Endothelial cell of umbilical vein (primary cell): ENCODE measurements at regions not wholly inside any gene's neighbourhood (a gene's known extent, or its start where the extent isn't known, plus 50 kb on each side); places are given as distances from the start of the nearest gene placed in this dataset.

ENCODE experiments used
- BruUV-seq: library from RNA; stranded (reverse); fragments of 400-500 nt; replicated peaks from 2 replicates; lab custom pipeline; 2021; lab: Mats Ljungman, UMichigan
- CTCF ChIA-PET: fragments of 300-600, 350-600 bp; sonication (Branson Sonifier 250); formaldehyde crosslinking; loops from one replicate; lab custom pipeline; 2021; ENCODE audit warnings: antibody characterized with exemption, inconsistent platforms; lab: Charles Lee
- POLR2A ChIA-PET: fragments of 300-600, 350-600 bp; sonication (Branson Sonifier 250); formaldehyde crosslinking; loops from one replicate; lab custom pipeline; 2021; ENCODE audit warnings: antibody characterized with exemption, inconsistent platforms; lab: Charles Lee
- DNase-seq: peaks from one replicate; pipeline ENCODE4 v3.0.0-alpha.2; 2011; ENCODE audit warnings: low read depth, low spot score
- FAIRE-seq: peaks from 2 replicates; lab custom pipeline; 2011; peaks lifted over from hg19 to GRCh38; lab: Jason Lieb, UNC
- H2AFZ ChIP-seq: 2 replicates; pipeline ENCODE4 v1.6.0; 2012; ENCODE audit warnings: low read depth, low read length, control low read depth, inconsistent platforms
- H3K27ac ChIP-seq: 2 replicates; pipeline ENCODE4 v1.5.1; 2011; ENCODE audit warnings: low read depth, mild to moderate bottlenecking, control low read depth, low read length, moderate library complexity; ENCODE audit not compliant: insufficient read depth
- H3K27me3 ChIP-seq, 2 experiments: 2 replicates each; pipeline versions ENCODE4 v1.6.0 to v1.6.1; 2011; ENCODE audit warnings: low read length in 2 of 2, mixed read lengths in 1 of 2; ENCODE audit not compliant: control insufficient read depth in 2 of 2, insufficient read depth in 2 of 2
- H3K36me3 ChIP-seq, 2 experiments: 2 replicates in 1 of 2; 3 replicates in 1 of 2; pipeline ENCODE4 v1.5.1; 2011; ENCODE audit warnings: low read length in 2 of 2, mild to moderate bottlenecking in 1 of 2, moderate library complexity in 1 of 2; ENCODE audit not compliant: control insufficient read depth in 2 of 2, insufficient read depth in 2 of 2; ENCODE audit errors: extremely low read depth in 1 of 2
- H3K4me1 ChIP-seq: 3 replicates; pipeline ENCODE4 v1.5.1; 2011; ENCODE audit warnings: mild to moderate bottlenecking, low read length; ENCODE audit not compliant: control insufficient read depth, insufficient read depth; ENCODE audit errors: extremely low read depth
- H3K4me2 ChIP-seq: 2 replicates; pipeline ENCODE4 v1.6.1; 2011; ENCODE audit warnings: low read length, control low read depth, mixed read lengths; ENCODE audit not compliant: insufficient read depth
- H3K4me3 ChIP-seq, 3 experiments: fragments of 200-600 bp in 1 of 3; sonication (generic), shearing (Covaris generic) in 1 of 3; replicated peaks in 1 of 3; 2 replicates each; pipeline ENCODE4 v1.5.1; 2011 to 2016; ENCODE audit warnings: control low read depth in 3 of 3, low read length in 3 of 3, mild to moderate bottlenecking in 2 of 3, inconsistent platforms in 1 of 3, low read depth in 1 of 3, moderate library complexity in 1 of 3; ENCODE audit not compliant: insufficient read depth in 1 of 3
- H3K79me2 ChIP-seq: 2 replicates; pipeline ENCODE4 v1.6.0; 2012; ENCODE audit warnings: low read length, inconsistent platforms; ENCODE audit not compliant: control insufficient read depth, insufficient read depth
- H3K9ac ChIP-seq: replicated peaks from 2 replicates; pipeline ENCODE3; 2011; ENCODE audit warnings: low read length, control low read depth; ENCODE audit not compliant: insufficient read depth; ENCODE audit errors: extremely low read depth
- H3K9me1 ChIP-seq: replicated peaks from 3 replicates; pipeline ENCODE4 v1.6.0; 2011; ENCODE audit warnings: mild to moderate bottlenecking, low read length; ENCODE audit not compliant: control insufficient read depth, insufficient read depth; ENCODE audit errors: extremely low read depth
- H3K9me3 ChIP-seq: replicated peaks from 2 replicates; pipeline ENCODE4 v1.5.1; 2012; ENCODE audit warnings: low read length, inconsistent platforms; ENCODE audit not compliant: control insufficient read depth, insufficient read depth
- H4K20me1 ChIP-seq: replicated peaks from 2 replicates; pipeline ENCODE3; 2011; ENCODE audit warnings: mild to moderate bottlenecking, low read length; ENCODE audit not compliant: control insufficient read depth, insufficient read depth; ENCODE audit errors: extremely low read depth
- EZH2 ChIP-seq: IDR thresholded peaks from 2 replicates; pipeline ENCODE4 v1.6.1; 2012; ENCODE audit warnings: borderline replicate concordance, low read depth, mild to moderate bottlenecking, moderate library complexity, low read length, inconsistent platforms; ENCODE audit not compliant: severe bottlenecking
- FOS ChIP-seq: IDR thresholded peaks from 2 replicates; pipeline ENCODE4 v1.6.1; 2011; ENCODE audit warnings: mild to moderate bottlenecking, low read length, moderate library complexity, borderline replicate concordance; ENCODE audit not compliant: insufficient read depth
- GATA2 ChIP-seq: IDR thresholded peaks from 2 replicates; pipeline ENCODE4 v1.7.0; 2011; ENCODE audit warnings: low read depth, mild to moderate bottlenecking, moderate library complexity, mixed read lengths, low read length; ENCODE audit not compliant: insufficient read length, insufficient read depth
- JUN ChIP-seq: IDR thresholded peaks from 2 replicates; pipeline ENCODE4 v1.6.1; 2011; ENCODE audit warnings: borderline replicate concordance, low read depth; ENCODE audit not compliant: insufficient read length, insufficient read depth
- MYC ChIP-seq: IDR thresholded peaks from one replicate; pipeline ENCODE4 v1.6.1; 2011; ENCODE audit warnings: mild to moderate bottlenecking, low read depth, low read length
- POLR2A ChIP-seq: IDR thresholded peaks from 2 replicates; pipeline ENCODE4 v1.6.1; 2012; ENCODE audit warnings: low read depth, mild to moderate bottlenecking, control low read depth, low read length
- POLR2AphosphoS5 ChIP-seq: IDR thresholded peaks from 2 replicates; pipeline ENCODE4 v1.6.1; 2012; ENCODE audit warnings: low read depth, mild to moderate bottlenecking, control low read depth, low read length, moderate library complexity; ENCODE audit not compliant: insufficient read depth
- dilution Hi-C: fragments of 300-500 bp; cut with MboI; formaldehyde crosslinking; loops from one replicate; pipeline ENCODE4 v1.15.0; 2019; ENCODE audit warnings: low sequenced_read_pairs; ENCODE audit not compliant: extremely low pct_ligation_motif_present
- intact Hi-C: fragments of 100-400 bp; cut with micrococcal nuclease; formaldehyde crosslinking; loops from one replicate; pipeline ENCODE4 v1.10.0; 2022
- TF ChIP-seq, protein P1 (sequence below): IDR thresholded peaks from 2 replicates; pipeline ENCODE4 v1.6.1; 2011; ENCODE audit not compliant: insufficient read depth, insufficient read length
- TF ChIP-seq, protein P2 (sequence below), 2 donors: IDR thresholded peaks; 1 replicate in 1 of 2; 2 replicates in 1 of 2; pipeline ENCODE4 v1.5.1; 2011; ENCODE audit warnings: low read length in 2 of 2, mild to moderate bottlenecking in 2 of 2, moderate library complexity in 2 of 2, control low read depth in 1 of 2, inconsistent platforms in 1 of 2, low read depth in 1 of 2; ENCODE audit not compliant: insufficient read depth in 1 of 2; ENCODE audit errors: extremely low read depth in 1 of 2

DNA sequence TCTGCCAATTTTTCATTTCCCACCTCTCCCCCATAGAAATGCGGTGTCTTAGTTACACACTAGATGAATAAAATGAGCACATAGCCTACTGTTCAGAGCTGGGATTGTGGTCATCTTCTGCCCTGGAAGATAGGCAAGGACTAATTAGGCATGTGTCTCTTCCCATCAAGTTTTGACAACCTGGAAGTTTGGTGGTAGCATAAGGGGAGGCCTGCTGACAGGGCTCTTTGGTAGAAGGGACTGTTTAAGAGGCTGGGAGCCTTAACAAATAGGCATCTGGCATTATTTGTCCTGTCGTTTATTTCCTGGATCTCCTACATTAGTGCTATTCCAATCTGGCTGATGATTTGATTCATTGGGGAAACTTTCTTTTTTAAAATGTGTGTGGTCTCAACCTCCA is 512.3 kb downstream of the ZNF385D start:
- dilution Hi-C loops, result no loop called here
- Histone ChIP-seq H3K9me1 (no peaks in the 10 kb centered on the region), H3K9me3 (no peaks in the 10 kb centered on the region), H3K79me2 (no peaks in the 10 kb centered on the region), H4K20me1 (no peaks in the 10 kb centered on the region), H3K36me3 (no peaks in the 10 kb centered on the region), H2AFZ (no peak overlapping the region), H3K9ac (no peak overlapping the region), H3K4me1 (no peaks in the 10 kb centered on the region), H3K27ac (no peak overlapping the region), H3K4me2 (no peak overlapping the region), H3K4me3 (no peak overlapping the region), H3K27me3 (no peaks in the 10 kb centered on the region)
- intact Hi-C loops, result no loop called here
- no TSS peak for BruUV-seq
- CTCF ChIA-PET, result no interaction called here
- FAIRE-seq (no peak), DNase-seq (no peak)
- no peak for TF ChIP-seq FOS
- no peak for TF ChIP-seq GATA2
- TF ChIP-seq, protein P1, sequence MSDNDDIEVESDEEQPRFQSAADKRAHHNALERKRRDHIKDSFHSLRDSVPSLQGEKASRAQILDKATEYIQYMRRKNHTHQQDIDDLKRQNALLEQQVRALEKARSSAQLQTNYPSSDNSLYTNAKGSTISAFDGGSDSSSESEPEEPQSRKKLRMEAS, result no peak
- TF ChIP-seq, protein P2, sequence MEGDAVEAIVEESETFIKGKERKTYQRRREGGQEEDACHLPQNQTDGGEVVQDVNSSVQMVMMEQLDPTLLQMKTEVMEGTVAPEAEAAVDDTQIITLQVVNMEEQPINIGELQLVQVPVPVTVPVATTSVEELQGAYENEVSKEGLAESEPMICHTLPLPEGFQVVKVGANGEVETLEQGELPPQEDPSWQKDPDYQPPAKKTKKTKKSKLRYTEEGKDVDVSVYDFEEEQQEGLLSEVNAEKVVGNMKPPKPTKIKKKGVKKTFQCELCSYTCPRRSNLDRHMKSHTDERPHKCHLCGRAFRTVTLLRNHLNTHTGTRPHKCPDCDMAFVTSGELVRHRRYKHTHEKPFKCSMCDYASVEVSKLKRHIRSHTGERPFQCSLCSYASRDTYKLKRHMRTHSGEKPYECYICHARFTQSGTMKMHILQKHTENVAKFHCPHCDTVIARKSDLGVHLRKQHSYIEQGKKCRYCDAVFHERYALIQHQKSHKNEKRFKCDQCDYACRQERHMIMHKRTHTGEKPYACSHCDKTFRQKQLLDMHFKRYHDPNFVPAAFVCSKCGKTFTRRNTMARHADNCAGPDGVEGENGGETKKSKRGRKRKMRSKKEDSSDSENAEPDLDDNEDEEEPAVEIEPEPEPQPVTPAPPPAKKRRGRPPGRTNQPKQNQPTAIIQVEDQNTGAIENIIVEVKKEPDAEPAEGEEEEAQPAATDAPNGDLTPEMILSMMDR (IDR thresholded peaks at IDR 0.05; ENCODE audit: extremely low read depth in 1 of 2, insufficient read depth in 1 of 2, low read depth in 1 of 2, low read length in 2 of 2), result no peak
- no peak for TF ChIP-seq POLR2A
- no peak for TF ChIP-seq MYC
- no peak for TF ChIP-seq EZH2
- TF ChIP-seq JUN, result no peak
- no peak for TF ChIP-seq POLR2AphosphoS5
- POLR2A ChIA-PET, result no interaction called here
